ENCODE measurements at regions not wholly inside any gene's neighbourhood (a gene's known extent, or its start where the extent isn't known, plus 50 kb on each side); places are given as distances from the start of the nearest gene placed in this dataset.

DNA sequence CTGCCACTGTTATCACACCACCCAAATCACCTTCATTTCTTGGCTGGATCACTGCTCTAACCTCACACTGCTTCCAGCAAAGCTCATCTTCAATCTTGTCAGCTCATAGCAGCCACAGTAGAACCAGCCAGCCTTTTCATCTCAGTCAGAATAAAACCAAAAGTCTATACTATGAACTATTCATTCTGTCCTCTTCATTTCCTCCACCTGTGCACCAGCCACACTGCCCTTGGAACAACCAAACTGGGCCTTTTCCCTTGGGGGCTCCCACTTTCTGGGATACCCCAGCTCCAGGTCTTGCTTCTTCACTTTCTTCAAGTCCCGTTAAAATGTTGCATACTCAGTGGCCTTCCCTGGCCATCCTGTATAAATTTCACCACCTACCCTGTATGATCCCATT, 234.4 kb upstream of the DAAM1 start:
- no peak for TF ChIP-seq ISL1 (CRISPR knock-in tag; IDR thresholded peaks at IDR 0.05)
- TF ChIP-seq, protein P1, sequence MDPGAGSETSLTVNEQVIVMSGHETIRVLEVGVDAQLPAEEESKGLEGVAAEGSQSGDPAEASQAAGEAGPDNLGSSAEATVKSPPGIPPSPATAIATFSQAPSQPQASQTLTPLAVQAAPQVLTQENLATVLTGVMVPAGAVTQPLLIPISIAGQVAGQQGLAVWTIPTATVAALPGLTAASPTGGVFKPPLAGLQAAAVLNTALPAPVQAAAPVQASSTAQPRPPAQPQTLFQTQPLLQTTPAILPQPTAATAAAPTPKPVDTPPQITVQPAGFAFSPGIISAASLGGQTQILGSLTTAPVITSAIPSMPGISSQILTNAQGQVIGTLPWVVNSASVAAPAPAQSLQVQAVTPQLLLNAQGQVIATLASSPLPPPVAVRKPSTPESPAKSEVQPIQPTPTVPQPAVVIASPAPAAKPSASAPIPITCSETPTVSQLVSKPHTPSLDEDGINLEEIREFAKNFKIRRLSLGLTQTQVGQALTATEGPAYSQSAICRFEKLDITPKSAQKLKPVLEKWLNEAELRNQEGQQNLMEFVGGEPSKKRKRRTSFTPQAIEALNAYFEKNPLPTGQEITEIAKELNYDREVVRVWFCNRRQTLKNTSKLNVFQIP (CRISPR knock-in tag; IDR thresholded peaks at IDR 0.05; ENCODE audit: borderline replicate concordance, low read depth) = no peak
- no peak for TF ChIP-seq ARNTL (CRISPR knock-in tag; IDR thresholded peaks at IDR 0.05; ENCODE audit: borderline replicate concordance, low read depth)
- no peak for TF ChIP-seq ZFP30 (CRISPR knock-in tag; IDR thresholded peaks at IDR 0.05)
- TF ChIP-seq, protein P2, sequence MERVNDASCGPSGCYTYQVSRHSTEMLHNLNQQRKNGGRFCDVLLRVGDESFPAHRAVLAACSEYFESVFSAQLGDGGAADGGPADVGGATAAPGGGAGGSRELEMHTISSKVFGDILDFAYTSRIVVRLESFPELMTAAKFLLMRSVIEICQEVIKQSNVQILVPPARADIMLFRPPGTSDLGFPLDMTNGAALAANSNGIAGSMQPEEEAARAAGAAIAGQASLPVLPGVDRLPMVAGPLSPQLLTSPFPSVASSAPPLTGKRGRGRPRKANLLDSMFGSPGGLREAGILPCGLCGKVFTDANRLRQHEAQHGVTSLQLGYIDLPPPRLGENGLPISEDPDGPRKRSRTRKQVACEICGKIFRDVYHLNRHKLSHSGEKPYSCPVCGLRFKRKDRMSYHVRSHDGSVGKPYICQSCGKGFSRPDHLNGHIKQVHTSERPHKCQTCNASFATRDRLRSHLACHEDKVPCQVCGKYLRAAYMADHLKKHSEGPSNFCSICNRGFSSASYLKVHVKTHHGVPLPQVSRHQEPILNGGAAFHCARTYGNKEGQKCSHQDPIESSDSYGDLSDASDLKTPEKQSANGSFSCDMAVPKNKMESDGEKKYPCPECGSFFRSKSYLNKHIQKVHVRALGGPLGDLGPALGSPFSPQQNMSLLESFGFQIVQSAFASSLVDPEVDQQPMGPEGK (CRISPR knock-in tag; IDR thresholded peaks at IDR 0.05; ENCODE audit: borderline replicate concordance) = no peak
- no peak for TF ChIP-seq ZNF565 (CRISPR knock-in tag; conservative IDR thresholded peaks at IDR 0.05; ENCODE audit: low read depth)
- TF ChIP-seq ZFP3 (CRISPR knock-in tag; IDR thresholded peaks at IDR 0.05) = no peak
- no peak for TF ChIP-seq GLIS3 (CRISPR knock-in tag; IDR thresholded peaks at IDR 0.05)
- TF ChIP-seq, protein P3, sequence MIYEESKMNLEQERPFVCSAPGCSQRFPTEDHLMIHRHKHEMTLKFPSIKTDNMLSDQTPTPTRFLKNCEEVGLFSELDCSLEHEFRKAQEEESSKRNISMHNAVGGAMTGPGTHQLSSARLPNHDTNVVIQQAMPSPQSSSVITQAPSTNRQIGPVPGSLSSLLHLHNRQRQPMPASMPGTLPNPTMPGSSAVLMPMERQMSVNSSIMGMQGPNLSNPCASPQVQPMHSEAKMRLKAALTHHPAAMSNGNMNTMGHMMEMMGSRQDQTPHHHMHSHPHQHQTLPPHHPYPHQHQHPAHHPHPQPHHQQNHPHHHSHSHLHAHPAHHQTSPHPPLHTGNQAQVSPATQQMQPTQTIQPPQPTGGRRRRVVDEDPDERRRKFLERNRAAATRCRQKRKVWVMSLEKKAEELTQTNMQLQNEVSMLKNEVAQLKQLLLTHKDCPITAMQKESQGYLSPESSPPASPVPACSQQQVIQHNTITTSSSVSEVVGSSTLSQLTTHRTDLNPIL (CRISPR knock-in tag; IDR thresholded peaks at IDR 0.05; ENCODE audit: low read depth) = no peak
- no peak for TF ChIP-seq RARB (CRISPR knock-in tag; IDR thresholded peaks at IDR 0.05)
- TF ChIP-seq BACH2 (CRISPR knock-in tag; IDR thresholded peaks at IDR 0.05; ENCODE audit: borderline replicate concordance) = no peak
- no peak for TF ChIP-seq ZNF8 (CRISPR knock-in tag; IDR thresholded peaks at IDR 0.05)
